Mammary epithelial cell (primary cell): ENCODE measurements at regions not wholly inside any gene's neighbourhood (a gene's known extent, or its start where the extent isn't known, plus 50 kb on each side); places are given as distances from the start of the nearest gene placed in this dataset.

ENCODE experiments used
- EZH2 ChIP-seq: IDR thresholded peaks from 2 replicates; pipeline ENCODE4 v1.6.1; 2012; ENCODE audit warnings: low read length, inconsistent platforms, borderline replicate concordance
- TF ChIP-seq, protein P1 (sequence below), 2 donors: IDR thresholded peaks in 1 of 2; conservative IDR thresholded peaks in 1 of 2; 2 replicates each; pipeline ENCODE4 v1.5.1; 2011 to 2012; ENCODE audit warnings: inconsistent platforms in 2 of 2, low read length in 2 of 2, mild to moderate bottlenecking in 2 of 2, control low read depth in 1 of 2, low read depth in 1 of 2; ENCODE audit not compliant: insufficient read depth in 1 of 2; ENCODE audit errors: extremely low read depth in 1 of 2

DNA sequence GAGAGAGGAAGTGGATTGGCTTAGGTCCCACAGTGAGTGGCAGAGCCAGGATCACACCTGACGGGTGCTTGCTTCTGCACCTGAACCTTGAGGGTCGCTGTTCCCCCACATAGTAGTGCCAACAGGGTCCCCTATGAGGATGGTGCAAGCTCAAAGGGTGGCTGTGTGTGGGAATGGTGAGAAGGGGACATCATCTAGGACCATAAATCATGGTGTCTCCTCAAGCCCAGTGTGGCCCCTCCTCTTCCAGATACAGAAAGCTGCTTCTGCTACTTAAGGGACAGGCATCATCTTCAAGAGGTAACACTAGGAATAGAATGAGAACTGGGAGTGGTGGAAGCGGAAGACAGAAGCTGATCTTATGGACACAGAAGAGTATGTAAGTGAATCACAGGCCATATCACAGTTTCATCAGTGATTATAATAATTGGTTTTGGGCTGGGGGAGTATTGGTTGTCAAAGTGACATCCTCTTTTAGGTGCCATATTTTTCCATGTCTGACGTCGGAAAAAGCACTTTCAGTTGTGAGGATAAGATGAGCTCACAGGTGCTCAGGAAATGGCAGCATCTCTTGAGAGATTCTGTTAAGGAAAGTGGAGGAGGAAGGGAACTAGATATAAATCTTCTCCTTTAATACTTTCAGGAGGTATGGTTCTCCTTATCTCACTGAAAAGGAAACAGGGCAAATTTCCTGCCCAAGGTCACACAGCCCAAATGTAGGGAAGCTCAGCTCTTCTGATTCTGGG is 83.2 kb upstream of the HNF1B start:
- TF ChIP-seq, protein P1, sequence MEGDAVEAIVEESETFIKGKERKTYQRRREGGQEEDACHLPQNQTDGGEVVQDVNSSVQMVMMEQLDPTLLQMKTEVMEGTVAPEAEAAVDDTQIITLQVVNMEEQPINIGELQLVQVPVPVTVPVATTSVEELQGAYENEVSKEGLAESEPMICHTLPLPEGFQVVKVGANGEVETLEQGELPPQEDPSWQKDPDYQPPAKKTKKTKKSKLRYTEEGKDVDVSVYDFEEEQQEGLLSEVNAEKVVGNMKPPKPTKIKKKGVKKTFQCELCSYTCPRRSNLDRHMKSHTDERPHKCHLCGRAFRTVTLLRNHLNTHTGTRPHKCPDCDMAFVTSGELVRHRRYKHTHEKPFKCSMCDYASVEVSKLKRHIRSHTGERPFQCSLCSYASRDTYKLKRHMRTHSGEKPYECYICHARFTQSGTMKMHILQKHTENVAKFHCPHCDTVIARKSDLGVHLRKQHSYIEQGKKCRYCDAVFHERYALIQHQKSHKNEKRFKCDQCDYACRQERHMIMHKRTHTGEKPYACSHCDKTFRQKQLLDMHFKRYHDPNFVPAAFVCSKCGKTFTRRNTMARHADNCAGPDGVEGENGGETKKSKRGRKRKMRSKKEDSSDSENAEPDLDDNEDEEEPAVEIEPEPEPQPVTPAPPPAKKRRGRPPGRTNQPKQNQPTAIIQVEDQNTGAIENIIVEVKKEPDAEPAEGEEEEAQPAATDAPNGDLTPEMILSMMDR (conservative IDR thresholded peaks at IDR 0.05 in 1 of 2, IDR thresholded peaks at IDR 0.05 in 1 of 2; ENCODE audit: extremely low read depth in 1 of 2, insufficient read depth in 1 of 2, low read depth in 1 of 2, low read length in 2 of 2) = no peak
- no peak for TF ChIP-seq EZH2
